Gastroesophageal sphincter (tissue), 3 donors: ENCODE measurements at regions not wholly inside any gene's neighbourhood (a gene's known extent, or its start where the extent isn't known, plus 50 kb on each side); places are given as distances from the start of the nearest gene placed in this dataset.

ENCODE experiments used
- EP300 ChIP-seq: sonication (generic); formaldehyde crosslinking; IDR thresholded peaks from one replicate; pipeline ENCODE4 v1.6.1; 2017; ENCODE audit warnings: antibody characterized with exemption, mild to moderate bottlenecking
- POLR2AphosphoS5 ChIP-seq: sonication (generic); formaldehyde crosslinking; IDR thresholded peaks from one replicate; pipeline ENCODE4 v1.6.1; 2017; ENCODE audit warnings: antibody characterized with exemption
- TF ChIP-seq, protein P1 (sequence below), 4 experiments: fragments of 200-600 bp in 2 of 4; fragments of 450-650 bp in 2 of 4; sonication (generic) in 1 of 4; IDR thresholded peaks; one replicate each; pipeline ENCODE4 v1.5.1; 2017 to 2019; ENCODE audit warnings: antibody characterized with exemption in 4 of 4, mild to moderate bottlenecking in 2 of 4, moderate library complexity in 2 of 4

DNA sequence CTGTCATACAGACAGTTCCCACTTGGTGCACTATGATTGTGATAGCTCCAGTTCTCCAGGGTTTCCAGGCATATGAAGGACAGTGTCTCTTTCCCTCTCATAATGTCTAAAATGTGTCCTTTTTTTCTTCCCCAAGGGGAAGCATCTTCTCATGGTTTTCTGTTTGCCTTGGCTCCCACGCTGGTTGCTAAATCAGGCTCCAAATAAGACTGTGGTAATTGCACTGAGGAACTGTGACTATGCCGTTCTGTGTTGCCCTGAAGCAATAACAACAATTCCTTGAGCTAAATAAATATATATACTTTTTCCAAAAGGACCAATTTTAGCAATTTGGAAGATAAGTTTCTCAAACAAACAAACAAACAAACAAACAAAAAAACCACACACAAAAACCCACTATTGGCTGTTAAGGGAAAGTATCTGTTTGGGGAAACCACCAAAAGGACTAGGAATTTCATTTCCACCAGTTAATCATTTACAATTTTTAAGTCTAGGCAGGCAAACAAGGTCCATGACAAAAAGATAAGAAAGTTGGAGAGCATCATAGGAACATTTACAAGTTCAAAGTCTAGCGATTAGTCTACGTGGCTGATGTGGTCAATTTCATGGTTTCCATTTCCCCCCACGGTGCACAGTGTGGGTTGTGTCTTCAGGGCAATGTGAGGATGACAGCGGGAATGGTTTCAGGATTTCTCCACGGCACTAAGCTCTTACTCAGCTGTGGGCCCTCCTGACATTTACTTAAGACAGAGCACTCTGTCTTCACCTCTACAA is 62.4 kb downstream of the THNSL1 start:
- TF ChIP-seq, protein P1, sequence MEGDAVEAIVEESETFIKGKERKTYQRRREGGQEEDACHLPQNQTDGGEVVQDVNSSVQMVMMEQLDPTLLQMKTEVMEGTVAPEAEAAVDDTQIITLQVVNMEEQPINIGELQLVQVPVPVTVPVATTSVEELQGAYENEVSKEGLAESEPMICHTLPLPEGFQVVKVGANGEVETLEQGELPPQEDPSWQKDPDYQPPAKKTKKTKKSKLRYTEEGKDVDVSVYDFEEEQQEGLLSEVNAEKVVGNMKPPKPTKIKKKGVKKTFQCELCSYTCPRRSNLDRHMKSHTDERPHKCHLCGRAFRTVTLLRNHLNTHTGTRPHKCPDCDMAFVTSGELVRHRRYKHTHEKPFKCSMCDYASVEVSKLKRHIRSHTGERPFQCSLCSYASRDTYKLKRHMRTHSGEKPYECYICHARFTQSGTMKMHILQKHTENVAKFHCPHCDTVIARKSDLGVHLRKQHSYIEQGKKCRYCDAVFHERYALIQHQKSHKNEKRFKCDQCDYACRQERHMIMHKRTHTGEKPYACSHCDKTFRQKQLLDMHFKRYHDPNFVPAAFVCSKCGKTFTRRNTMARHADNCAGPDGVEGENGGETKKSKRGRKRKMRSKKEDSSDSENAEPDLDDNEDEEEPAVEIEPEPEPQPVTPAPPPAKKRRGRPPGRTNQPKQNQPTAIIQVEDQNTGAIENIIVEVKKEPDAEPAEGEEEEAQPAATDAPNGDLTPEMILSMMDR (IDR thresholded peaks at IDR 0.05): no peak
- TF ChIP-seq EP300 (no peak), POLR2AphosphoS5 (no peak)
